ENCODE measurements at regions not wholly inside any gene's neighbourhood (a gene's known extent, or its start where the extent isn't known, plus 50 kb on each side); places are given as distances from the start of the nearest gene placed in this dataset.
"Not testable (repeated sequence)": the region's sequence is repeated elsewhere in the genome, so short reads cannot be mapped to it uniquely, and the experiment has no call there.

- no peak for DNase-seq (ENCODE audit: low spot score)
These were observed 323.4 kb downstream of the CDH19 start for GRCh38 chr18:66280470-66280869.

- no peak for DNase-seq (ENCODE audit: low spot score)
These were observed 331.9 kb downstream of the CDH19 start for GRCh38 chr18:66271962-66272361.

- no peak for DNase-seq (ENCODE audit: low spot score)
These were observed 339.8 kb downstream of the CDH19 start for GRCh38 chr18:66264130-66264529.

GRCh38 chr18:66254121-66254520 is 349.8 kb downstream of the CDH19 start:
- DNase-seq (ENCODE audit: low spot score), result no peak

GRCh38 chr18:66252703-66253102 is 351.2 kb downstream of the CDH19 start:
- no peak for DNase-seq (ENCODE audit: low spot score)

GRCh38 chr18:66235206-66235605 is 368.7 kb downstream of the CDH19 start:
- DNase-seq (ENCODE audit: low spot score), result no peak

DNA sequence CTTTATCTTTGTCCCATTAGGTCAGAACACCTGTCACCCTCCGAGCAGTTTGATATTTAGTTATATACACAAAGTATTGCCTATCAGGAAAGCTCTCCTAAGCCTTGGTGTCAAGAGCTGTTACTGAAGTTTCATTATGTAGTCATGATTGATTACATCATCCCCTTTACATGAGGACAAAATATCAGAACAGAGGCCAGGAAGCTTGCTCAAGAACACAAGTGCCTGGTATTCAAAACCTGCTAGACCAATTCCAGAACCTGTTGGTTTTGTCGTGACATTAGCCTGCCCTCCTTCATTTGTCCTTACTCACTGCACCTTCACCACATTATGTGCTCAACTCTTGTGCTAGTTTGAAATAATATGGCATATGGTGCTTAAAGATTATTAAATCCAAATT is 377.1 kb downstream of the CDH19 start:
- no peak for DNase-seq (ENCODE audit: low spot score)

- DNase-seq (ENCODE audit: low spot score), result not testable (repeated sequence)
These were observed 380.6 kb downstream of the CDH19 start for GRCh38 chr18:66223317-66223716.

DNA sequence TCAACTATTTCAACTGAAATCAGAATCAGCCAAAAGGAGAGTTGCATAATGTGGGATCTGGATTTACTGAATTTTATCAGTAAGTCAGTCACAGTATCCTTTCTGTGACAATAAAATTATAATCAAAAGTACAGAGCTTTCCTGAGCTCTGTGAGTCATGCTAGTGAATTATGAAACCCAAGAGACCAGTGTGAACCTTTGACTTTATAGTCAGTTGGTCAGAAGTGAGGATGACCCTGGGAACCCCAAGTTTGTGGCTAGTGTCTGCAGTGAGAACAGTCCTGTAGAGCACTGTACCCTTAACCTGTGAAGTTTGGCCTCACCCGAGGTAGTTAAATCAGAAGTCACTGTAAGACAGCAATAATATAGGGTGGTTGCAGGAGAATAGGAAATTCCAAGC is 381.7 kb downstream of the CDH19 start:
- no peak for DNase-seq (ENCODE audit: low spot score)

GRCh38 chr18:66219817-66220216 is 384.1 kb downstream of the CDH19 start:
- no peak for DNase-seq (ENCODE audit: low spot score)

DNA sequence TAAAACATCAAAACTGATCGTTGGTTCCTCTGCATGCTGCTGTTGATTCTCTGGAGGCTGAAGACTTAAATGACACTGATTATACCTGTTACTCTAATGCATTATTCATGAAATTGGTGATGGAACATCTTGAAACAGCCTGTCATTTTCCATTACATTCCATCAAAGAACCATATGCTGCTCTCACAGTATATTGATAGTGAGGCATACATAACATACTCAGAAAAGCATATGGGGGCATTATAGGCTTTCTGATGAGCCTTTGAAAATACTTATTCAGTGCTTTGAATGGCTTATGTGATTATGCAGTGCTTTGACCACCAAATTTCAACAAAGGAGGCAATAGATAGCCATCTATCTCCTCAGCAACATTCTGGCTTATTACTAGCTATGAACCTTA is 392.1 kb downstream of the CDH19 start:
- no peak for DNase-seq (ENCODE audit: low spot score)

DNA sequence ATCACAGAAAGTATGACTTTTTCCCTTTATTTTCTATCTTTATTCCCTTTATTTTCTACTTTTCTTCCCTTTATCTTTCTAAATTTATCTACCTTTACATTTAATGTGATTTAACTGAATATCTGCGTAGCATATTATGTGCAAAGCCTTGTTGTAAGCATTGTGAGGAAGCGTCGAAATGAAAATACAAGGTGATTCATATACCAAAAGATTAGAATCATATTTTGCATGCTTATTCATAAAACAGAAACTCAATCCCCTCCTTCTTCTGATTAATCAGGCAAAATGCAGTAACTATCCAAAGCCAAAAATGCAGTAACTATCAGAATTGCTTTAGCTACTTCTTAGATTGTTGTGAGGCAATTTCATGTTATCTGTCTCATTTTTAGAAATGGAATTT is 393.0 kb downstream of the CDH19 start:
- no peak for DNase-seq (ENCODE audit: low spot score)

DNA sequence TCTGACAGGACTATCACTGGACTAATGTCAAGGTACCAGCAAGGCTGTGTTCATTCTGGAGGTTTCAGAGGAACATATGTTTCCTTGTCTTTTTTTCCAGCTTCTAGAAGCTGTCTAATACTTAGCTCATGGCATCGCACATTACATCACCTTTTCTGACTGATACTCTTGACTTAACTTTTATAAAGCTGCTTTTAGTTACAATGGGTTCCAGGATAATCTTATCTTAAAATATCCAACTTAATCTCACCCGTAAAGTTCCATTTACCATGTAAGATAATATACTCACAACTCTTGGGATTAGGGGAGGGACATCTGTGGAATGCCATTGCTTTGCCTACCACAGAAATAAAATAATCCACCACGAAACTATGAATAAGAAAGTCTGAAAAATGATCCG is 394.2 kb downstream of the CDH19 start:
- no peak for DNase-seq (ENCODE audit: low spot score)

DNA sequence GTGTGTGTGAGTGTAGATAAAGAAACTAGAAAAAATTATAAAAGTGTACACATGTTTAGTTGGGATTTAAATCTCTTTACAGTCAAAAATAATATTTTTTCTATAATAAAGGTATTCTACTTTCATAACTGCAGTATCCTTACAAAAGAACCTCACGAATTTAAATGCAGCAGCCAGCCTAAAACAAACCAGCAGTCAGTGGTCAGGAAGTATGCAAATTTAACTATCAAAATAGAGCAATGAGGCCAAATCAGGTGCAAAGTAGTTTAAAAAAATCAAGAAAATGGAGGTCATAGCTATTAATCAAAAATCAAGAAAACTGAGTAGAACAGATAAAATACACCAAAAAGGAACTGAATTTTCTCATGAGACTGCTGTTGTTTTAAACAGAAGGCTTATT is 407.1 kb downstream of the CDH19 start:
- DNase-seq (ENCODE audit: low spot score), result no peak

DNA sequence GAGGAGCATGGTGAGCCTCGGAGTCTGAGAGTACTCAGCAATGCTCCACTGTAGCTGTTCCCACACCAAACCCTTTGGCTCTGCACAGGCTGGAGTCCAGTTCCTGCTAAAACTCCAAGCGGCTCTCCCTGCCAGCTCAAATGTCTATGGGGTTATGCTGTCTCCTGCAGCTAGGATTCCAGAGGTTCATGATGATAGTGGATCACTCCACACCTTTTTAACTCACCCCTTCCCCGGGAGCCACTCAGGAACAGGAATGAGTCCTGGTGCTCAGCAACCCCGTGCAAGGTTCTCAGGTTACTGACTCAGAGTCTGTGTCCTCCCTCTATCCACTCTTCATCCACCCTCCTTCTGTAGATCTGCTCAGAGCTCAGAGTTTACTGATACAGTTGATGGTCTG is 410.0 kb downstream of the CDH19 start:
- DNase-seq (ENCODE audit: low spot score), result no peak

GRCh38 chr18:66193394-66193793 is 410.5 kb downstream of the CDH19 start:
- no peak for DNase-seq (ENCODE audit: low spot score)

DNA sequence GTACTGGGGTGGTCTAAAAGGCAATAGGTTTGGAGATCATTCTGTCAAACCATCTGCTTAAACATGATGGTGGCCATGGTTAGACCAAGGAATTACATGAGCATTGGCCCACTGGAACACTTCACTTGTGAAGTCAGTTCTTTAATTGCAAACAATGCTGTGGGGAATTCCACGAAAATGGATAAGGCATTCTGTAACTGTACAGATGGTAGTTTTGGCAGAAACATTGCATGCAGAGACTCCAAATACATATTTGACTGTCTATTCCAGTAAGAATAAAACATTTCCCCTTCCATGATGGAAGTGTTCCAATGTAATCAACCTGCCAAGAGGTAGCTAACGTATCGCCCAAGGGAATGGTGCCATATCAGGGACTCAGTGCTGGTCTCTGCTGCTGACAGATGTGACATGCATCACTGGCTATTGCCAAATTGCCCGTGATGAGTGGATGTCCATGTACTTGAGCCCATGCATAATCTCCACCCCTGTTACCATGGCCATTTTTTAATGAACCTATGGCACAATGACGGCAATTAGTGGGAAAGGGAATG is 417.9 kb downstream of the CDH7 start:
- no peak for DNase-seq (ENCODE audit: low spot score)

DNA sequence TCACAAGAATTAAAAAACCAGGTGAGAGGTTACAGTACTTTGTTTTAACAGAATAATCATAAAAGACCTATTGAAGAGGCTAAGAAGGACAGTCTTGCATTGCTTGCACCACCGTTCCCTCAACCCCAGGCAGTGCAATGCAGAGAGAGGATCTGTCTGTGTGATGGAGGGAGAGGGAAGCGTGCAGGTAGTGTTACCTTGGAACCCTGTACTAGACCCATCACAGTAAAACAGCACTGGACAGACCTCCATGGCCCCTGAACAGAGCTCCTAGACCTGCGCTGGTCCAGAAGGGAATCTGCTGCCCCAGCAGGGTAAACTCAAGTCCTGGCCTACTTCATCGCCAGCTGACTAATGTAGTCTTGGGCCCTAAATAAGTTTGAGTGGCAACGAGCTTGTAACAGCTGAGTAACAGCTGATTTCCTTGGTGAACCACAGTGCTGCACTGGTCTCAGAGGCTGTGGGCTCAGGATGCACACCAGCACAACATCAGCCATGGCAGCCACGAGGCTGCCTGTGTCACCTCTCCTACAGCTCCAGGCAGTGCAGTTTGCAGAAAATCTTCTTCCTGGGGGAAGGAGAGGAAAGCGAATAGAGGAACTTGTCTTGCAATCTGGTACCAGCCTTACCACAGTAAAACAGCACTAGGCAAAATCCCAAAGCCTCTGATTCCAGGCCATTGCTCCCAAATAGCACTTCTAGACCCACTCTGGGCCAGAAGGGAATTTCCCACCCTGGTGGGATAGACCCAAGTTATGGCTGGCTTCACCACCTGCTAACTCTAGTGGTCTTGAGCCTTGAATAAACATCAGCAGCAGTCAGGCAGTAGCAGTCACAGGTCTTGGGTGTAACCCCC is 417.2 kb downstream of the CDH7 start:
- DNase-seq (ENCODE audit: low spot score), result no peak

GRCh38 chr18:66160007-66160406 is 409.2 kb downstream of the CDH7 start:
- DNase-seq (ENCODE audit: low spot score), result no peak

DNA sequence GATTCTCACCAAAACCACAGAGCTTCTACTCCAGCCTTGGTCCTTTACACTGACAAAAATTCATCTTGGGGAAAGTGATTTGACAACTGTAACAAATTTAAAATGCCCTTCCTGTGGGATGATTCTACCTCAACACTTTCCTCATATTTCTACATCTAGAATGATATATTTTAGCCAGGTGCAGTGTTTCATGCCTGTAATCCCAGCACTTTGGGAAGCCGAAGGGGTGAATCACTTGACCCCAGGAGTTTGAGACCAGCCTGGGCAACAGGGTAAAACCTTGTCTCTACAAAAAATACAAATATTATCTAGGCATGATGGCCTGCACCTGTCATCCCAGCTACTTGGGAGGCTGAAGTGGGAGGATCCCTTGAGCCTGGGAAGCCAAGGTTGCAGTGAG is 408.6 kb downstream of the CDH7 start:
- no peak for DNase-seq (ENCODE audit: low spot score)

DNA sequence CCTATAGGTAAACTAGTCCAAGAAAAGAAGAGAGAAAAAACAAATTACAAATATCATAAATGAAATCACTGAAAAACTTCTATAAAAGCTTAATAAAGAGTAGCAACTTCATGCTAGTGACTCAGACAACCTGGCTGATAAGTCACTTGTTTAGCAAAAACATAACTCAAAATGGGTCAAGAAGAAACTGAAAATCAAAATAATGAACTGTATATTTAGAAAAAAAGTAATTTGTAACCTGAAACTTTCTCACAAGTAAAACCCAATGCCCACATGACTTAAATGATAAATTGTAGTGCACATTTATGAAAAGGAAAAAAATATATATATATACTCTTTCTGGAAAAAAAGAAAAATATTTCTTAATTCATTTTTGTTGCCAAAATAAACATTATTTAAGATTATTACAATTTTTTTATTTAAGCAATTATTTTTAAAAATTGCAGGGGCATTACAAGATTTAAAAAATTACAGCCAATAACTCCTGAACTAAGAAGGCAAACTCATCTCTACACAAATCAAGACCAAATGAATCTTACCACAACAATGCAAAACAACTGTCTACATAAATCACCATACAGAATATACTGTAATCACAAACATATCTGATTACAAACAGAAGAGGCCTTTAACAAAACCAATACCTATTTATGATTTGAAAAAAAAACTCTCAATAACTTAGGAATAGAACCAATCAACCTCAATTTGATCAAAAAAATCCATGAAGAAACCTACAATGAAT is 406.3 kb downstream of the CDH7 start:
- no peak for DNase-seq (ENCODE audit: low spot score)

DNA sequence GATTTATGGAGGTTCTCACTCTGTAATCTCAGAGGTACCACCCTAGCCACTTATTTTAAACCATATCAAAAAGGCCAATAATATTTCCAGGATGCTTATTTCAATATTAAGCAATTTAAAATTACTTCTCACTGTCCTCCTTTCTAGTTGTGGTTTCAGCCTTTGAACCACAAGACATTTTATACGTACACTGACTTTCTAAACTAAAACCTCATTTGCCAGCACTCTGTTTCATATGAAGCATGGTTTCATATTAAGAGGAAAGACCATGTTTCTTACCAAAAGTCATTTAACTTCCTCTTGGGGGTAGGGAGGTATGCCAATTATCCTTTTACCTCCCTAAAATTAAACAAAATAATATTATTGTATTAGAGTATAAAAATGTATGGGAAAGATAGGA is 399.8 kb downstream of the CDH7 start:
- no peak for DNase-seq (ENCODE audit: low spot score)

- DNase-seq (ENCODE audit: low spot score), result no peak
These were observed 392.2 kb downstream of the CDH7 start for GRCh38 chr18:66143029-66143428.

Measured in A172 (cell line).